ENCODE measurements at regions not wholly inside any gene's neighbourhood (a gene's known extent, or its start where the extent isn't known, plus 50 kb on each side); places are given as distances from the start of the nearest gene placed in this dataset.

DNA sequence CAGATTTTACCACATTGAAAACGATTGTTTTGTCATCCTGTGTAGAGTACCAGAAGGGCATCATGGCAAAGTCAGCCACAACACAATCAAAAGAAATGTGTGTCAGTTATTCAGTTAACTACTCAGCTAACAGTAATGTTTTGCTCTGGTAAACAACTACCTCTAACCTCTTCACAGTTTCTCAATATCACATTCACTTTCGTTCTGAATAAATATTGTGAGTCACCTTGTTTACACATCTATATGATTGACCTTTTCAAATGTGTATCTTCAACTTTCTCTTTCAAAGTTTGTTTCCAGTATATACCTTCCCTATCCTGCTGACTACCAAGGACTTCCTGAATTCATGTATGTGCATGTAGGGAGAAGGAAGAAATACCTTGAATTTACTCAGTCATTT, 216.6 kb upstream of the UFL1 start:
- TF ChIP-seq, protein P1, sequence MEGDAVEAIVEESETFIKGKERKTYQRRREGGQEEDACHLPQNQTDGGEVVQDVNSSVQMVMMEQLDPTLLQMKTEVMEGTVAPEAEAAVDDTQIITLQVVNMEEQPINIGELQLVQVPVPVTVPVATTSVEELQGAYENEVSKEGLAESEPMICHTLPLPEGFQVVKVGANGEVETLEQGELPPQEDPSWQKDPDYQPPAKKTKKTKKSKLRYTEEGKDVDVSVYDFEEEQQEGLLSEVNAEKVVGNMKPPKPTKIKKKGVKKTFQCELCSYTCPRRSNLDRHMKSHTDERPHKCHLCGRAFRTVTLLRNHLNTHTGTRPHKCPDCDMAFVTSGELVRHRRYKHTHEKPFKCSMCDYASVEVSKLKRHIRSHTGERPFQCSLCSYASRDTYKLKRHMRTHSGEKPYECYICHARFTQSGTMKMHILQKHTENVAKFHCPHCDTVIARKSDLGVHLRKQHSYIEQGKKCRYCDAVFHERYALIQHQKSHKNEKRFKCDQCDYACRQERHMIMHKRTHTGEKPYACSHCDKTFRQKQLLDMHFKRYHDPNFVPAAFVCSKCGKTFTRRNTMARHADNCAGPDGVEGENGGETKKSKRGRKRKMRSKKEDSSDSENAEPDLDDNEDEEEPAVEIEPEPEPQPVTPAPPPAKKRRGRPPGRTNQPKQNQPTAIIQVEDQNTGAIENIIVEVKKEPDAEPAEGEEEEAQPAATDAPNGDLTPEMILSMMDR (CRISPR knock-in tag; IDR thresholded peaks at IDR 0.05): no peak
- TF ChIP-seq, protein P2, sequence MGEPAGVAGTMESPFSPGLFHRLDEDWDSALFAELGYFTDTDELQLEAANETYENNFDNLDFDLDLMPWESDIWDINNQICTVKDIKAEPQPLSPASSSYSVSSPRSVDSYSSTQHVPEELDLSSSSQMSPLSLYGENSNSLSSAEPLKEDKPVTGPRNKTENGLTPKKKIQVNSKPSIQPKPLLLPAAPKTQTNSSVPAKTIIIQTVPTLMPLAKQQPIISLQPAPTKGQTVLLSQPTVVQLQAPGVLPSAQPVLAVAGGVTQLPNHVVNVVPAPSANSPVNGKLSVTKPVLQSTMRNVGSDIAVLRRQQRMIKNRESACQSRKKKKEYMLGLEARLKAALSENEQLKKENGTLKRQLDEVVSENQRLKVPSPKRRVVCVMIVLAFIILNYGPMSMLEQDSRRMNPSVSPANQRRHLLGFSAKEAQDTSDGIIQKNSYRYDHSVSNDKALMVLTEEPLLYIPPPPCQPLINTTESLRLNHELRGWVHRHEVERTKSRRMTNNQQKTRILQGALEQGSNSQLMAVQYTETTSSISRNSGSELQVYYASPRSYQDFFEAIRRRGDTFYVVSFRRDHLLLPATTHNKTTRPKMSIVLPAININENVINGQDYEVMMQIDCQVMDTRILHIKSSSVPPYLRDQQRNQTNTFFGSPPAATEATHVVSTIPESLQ (CRISPR knock-in tag; conservative IDR thresholded peaks at IDR 0.05): no peak
- TF ChIP-seq SUZ12 (IDR thresholded peaks at IDR 0.05; ENCODE audit: low read depth, low read length) (no peak), GABPA (IDR thresholded peaks at IDR 0.05; ENCODE audit: low read depth, low read length) (no peak), GABPA (CRISPR knock-in tag; IDR thresholded peaks at IDR 0.05; ENCODE audit: low read depth) (no peak)
